NCI-H2081 treated with DMSO at 0.1 percent for 48 hours (cell line): ENCODE measurements at regions not wholly inside any gene's neighbourhood (a gene's known extent, or its start where the extent isn't known, plus 50 kb on each side); places are given as distances from the start of the nearest gene placed in this dataset.

ENCODE experiments used
- DNase-seq: peaks from one replicate; lab custom pipeline; 2025; lab: John Stamatoyannopoulos, UW

DNA sequence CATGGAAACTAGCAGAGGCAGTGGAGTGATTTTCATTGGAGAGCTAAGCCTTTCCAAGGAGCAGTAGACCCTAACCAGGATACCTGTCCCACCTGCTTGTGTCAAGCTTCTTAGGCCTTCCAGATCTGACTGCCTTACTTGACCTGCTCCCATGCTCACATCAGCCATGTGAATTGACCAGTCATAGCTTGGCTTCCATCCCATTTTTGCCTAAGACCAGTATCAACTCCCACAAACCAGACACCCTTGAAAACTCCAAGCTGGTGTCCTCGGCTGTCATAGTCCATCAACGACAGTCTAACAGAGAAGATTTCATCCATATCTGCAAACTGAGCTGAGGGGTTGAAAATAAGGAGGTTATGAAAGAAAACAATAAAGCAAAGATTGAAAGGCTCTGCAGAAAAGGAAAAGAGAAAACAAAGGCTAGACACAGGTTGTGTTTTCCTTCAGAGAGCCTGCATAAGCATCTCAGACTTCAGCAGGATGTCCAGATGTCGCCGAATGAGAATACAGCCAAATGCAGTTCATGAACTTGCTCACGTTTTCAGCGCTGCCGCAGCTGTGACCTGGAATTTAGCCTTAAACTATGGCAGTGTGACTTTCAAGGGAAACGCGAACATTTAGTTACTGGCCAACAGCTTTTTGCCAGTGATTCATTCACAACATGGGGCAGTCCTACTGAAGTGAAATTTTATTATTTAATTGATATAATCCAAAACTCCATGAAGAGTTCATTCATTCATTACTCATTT lies 868.1 kb upstream of the ID2 start:
- DNase-seq = no peak

DNA sequence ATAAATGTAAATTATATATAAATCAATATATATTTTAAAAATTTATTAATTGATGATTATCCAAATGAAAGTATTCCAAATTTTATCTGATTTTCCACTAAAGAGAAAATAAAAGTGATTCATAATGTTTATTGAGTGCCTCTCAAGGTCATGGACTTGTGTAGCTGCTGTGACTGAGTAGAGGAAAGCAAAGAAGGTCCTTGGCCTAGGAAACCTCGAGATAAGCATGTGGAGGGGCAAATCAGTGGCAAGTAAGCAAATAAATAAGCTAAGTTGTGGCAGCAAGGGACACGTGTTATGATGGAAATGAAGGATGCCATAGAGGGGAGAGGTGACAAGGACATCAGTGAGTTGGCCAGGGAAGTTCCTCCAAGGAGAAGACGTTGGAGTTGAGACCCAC lies 866.1 kb upstream of the ID2 start:
- no peak for DNase-seq

DNA sequence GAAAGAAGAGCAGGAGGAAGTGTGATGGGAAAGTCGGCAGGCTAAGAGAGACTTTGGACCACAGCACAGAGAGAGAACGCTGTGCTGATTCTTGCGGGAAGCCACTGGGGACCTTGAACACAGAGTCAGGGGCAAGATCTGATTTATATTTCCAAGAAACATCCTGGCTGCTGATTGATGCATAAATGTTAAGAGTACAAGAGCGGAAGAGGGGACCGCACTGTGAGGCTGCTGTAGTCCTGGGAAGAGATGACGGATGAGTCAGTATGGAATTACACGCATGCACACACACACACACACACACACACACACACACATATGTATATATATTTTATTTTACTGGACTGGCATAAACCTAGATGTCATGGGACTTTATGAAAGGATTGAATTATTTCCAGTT lies 865.6 kb upstream of the ID2 start:
- DNase-seq = no peak

DNA sequence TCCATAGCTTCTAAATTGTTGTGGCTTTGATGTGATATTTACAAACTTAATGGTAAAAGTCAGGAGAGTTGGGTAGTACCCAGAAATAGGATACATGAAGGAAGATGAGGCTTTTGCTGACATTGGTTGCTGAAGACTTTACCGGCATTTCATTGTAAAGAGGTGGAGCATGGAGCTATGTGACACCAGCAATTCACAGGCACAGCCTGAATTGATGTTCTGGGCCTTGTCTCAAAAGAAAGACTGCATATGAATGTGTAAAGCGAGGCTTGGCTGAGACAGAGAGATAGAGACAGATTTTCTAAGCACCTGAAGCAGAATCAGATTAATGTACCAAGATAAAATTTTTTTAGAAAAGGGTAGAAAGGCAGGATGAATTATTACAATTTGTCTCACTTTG lies 864.9 kb upstream of the ID2 start:
- DNase-seq = no peak

DNA sequence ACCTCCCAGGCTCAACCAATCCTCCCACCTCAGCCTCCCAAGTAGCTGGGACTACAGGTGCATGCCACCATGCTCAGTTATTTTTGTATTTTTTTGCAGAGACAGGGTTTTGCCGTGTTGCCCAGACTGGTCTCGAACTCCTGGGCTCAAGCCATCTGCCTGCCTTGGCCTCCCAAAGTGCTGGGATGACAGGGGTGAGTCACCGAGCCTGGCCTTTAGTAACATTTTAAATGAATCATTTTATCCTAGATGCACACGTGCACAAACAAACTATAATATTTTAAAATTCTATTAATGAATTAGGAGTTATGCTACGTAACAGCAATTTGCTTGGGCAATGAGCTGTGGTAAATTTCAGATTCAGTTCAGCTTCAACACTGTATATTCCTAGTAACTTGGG lies 862.5 kb upstream of the ID2 start:
- no peak for DNase-seq

DNA sequence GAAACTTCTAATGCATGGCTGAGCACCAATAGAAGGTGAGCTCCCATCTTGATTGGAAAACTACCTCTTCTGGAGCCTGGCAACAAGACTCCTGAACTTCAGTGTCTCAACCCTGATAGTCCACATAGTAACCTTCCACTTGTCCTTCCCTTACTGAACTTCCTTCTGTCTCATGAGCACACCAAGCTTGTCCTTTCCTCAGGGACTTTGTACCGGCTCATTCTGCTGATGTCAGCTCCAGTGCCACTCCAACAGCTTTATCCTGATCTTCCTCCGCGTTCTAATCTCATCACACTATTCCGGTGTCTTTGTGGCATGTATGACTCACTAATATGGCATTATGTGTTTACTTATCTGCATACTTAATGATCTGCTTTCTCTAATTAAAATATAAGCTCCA lies 862.0 kb upstream of the ID2 start:
- DNase-seq = no peak

DNA sequence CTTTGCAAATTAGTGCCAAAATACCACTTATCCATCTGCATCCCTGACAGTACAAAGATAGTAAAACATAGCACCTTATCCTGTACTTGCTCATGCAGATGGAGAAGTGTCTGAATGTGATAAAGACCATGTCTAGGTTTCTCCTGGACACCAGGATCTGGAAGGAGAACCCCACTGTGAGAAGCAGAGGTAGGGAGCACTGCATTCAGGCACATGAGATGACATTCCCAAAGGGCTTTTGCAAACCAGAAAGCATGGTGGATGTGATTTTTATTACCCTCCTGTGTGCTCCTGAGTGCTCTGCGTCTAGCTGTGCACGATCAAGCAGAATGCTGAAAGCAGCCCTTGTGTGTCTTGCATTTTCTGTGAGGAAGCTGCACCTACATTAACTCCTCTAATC lies 857.6 kb upstream of the ID2 start:
- no peak for DNase-seq

DNA sequence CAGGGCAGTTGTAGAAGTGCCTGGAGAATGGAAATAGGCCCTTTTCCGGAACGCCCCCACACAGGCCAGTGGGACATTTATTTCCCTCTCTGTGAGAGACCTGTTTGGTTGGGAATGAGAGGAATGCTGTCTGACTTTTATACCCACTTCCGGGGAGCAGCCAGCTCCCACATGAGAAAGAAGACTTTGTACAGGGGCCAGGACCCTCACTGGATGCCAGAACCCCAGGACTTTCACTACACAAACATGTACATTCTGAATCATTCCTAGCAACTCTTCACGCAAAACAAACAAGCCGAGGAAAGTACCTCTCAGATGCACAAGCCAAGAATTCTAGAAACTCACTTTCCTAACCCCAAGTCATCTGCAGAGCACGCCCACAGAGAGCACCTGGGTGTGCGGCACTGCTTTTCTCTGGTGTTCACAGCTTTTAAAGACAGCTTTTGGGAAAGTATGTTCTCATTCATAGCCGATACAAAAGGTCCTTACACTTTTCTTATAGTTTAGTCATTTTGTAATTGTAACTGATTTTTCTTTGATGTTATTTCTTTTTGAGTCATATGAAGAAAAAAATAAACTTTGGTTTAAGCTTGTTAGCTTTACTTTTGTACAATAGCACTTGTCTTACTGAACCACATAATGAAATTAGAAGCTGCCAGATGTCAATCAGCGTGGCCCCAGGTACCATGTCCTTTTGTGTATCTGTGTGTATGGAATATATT lies 856.1 kb upstream of the ID2 start:
- no peak for DNase-seq

DNA sequence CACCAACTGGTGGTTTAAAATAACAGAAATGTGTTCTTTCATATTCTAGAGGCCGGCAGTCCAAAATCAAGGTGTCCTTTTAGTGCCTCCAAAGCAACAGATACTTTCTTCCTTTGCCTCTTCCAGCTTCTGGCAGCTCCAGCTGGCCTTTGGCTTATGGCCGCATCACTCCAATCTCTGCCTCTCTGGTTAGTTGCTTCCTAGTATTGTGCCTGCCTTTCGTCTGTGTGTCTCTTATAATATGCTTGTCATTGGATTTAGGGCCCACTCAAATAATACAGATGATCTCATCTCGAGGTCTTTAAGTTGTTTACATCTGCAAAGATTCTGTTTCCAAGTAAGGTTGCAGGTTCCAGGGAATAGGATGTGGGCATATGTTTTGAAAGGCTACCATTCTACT lies 855.2 kb upstream of the ID2 start:
- DNase-seq = no peak

DNA sequence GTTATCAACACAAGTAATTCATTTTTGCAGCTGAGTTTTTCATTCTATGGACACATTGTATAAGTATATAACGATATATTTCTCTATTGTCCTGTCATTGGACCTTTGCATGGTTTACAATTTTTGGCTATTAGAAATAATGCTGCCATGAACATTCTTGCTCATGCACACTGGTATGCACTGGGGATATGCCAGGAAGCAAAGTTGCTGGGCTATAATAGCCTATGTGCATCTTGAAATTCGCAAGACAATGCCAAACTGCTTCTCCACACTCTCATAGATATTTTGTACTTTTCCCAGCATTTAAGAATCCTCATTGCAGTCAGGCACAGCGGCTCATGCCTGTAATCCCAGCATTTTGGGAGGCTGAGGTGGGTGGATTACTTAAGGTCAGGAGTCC lies 852.6 kb upstream of the ID2 start:
- DNase-seq = no peak

DNA sequence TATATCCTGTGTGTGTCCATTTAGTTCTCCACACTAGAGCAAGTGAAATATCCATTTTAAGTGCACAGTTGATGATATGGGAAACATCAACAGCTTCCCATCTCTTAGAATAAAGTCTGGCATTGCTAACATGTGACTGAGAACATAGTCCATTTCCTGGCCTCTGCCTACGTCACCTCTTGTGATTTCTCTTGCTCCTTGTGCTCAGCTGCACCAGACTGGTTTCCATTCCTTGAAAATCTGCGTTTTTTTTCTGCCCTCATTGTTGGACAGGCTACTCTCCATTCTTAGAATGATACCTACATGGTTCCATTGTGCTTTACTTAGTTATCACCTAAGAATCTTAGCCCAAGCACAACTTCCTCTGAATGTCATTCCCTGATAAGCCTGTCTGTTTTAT lies 851.2 kb upstream of the ID2 start:
- no peak for DNase-seq

DNA sequence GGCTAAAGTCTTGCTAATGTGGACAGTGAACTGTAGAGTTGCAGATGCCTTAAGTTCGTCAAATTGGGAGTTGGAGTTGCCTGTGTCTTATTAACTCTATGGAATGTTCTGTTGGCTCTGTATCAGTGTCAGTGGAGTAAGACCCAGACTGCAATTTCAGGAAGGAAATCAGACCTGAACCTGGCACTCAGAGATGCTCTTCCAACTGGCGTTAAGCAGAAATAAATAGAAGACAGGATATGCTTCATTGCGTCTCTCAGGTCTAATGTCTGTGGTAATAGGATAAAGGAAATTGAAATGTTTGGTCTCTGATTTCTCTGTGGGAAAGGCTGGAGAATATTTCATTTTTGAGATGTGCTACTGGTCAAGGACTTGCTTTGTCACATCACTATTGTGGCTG lies 846.7 kb upstream of the ID2 start:
- no peak for DNase-seq

DNA sequence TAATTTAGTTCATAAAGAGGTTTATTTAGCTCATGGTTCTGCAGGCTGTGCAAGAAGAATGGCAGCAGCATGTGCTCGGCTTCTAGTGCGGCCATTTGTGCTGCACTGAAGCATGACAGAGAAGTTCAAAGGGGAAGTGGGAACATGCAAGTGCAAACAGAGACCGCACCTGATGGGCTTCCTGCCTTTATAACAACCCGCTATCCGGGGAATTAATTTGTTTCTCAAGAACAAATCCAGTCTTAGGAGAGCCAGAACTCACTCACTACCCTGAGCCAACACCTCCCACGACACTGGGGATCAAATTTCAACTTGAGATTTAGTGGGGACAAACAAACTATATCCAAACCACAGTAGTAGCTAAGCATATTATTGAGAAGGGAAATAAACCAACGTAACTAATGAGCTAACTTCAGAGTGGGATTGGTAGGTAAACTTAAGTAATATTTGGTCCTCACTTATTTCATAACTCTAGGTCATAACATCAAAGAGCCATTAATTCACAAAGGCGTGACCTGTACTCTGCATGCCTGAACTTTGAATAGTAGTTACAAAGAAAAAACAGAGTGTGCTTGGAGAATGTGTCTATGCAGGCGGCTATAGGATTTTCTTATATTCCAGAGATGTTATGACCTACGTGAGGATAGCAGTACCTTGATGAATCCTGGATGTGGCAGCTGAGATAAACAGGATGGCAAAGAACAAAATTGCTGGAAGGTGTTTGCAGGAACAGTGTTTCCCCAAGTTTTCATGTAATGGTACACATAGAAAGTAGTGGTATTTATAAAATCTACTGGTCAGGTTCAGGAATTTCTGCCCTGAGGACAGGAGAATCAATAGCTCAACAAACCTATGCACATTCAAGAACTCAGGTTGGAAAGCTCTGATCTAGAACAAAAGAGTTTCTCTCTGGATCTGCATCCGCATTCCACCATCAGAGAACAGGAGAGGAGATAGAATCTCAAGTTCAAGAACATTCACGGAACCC lies 845.9 kb upstream of the ID2 start:
- DNase-seq = no peak

DNA sequence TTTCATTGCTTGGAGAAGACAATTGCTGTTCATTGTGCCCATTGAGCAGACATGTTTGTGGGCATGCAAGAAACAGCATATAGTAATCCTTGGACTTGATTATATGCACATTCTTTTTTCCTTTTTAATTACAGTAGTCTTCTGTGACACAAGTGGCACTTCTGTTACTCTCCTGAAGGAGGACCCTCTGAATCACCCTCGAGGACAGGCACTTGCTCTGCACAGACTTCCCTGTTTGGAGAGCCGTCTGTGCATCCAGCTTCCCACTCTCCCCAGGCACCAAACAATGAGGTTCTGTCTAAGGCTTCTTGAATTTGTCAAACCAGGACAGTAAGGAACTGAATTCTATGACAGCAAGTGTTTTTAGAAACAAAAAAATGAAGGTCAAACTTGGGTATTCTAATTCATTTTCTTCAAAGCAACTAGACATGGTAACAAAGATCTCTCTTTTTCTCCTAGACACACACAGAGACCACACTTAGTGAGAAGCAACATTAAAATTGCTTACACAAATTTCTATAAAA lies 844.6 kb upstream of the ID2 start:
- DNase-seq = no peak

DNA sequence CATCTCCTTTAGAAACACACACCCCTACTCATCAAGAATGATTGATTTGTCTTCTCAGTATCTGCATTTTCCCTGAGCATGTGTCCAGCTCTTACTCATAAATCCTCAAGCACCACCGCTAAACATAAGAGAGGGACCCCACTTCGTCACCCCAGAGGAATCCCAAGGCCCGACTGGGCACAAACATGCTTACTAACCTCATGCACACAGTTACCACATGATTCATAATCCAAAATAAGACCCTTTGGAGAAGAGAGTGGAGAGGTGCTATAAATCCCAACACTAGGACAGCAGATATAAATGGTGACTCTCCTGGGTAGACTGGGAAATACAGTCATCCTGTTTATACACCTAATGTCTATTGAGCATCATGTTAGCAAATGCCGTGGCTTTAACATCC lies 843.2 kb upstream of the ID2 start:
- no peak for DNase-seq

DNA sequence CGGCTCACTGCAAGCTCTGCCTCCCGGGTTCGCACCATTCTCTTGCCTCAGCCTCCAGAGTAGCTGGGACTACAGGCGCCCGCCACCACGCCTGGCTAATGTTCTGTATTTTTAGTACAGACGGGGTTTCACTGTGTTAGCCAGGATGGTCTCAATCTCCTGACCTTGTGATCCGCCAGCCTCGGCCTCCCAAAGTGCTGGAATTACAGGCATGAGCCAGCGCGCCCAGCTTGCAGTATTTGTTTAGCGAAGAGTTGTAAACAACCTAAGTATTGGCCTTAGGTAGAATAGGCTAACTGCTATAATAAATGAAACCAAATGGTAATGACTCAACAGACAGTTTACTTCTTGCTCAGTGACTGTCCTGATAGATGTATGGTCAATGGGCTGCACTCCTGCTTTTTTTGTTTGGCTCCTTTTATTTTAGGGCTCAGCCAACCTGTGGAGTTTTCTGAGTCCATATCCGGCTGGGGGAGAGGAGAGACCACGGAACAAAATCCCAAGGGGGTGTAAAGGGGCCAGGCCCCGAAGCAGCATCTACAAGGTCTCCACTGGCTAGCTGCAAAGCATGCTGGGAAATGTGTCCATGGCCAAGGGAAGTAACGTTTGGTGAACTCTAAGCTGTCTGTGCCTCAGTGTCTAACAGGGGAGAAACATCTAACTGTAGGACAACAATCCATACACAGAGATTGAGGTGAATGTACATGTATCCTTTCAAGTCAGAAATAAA lies 841.0 kb upstream of the ID2 start:
- no peak for DNase-seq

DNA sequence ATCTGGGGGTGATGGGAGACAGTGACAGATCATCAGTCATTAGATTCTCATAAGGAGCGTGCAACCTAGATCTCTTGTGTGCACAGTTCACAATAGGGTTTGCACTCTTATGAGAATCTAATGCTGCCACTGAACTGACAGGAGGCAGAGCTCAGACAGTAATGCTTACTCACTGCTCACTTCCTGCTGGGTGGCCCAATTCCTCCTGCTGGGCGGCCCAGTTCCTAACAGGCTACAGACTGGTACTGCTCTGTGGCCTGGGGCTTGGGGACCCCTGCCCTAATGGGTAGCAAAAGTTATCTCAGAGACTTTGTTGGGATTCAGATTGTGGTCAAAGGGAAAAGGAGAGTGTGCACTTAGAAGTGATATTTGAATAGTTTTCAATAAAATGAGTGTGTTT lies 840.1 kb upstream of the ID2 start:
- DNase-seq = no peak

DNA sequence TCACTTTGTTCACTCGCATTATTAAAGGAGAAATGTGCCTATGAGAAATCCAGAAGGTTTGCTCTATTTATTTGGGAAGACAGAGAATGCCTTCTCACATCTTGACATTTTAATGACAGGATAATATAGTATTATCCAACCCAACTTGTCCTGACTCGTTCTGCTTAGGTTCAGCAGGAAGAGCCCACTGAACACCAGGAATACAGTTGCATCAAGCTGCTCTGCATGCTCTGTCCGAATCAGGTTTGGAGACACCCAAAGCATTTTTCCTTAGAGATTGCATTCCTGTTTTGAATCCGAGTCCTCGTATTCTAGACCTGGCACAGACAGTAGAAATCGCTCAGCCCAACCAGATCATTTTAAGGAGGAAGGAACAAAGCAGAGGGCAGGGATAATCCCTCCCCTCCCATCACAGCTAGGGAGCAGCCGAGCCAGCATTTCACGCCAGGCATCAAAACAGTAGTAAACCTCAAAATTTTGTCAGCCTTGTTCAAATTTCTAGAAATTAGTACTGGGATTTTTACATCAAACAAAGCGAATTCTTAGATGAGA lies 837.4 kb upstream of the ID2 start:
- no peak for DNase-seq

DNA sequence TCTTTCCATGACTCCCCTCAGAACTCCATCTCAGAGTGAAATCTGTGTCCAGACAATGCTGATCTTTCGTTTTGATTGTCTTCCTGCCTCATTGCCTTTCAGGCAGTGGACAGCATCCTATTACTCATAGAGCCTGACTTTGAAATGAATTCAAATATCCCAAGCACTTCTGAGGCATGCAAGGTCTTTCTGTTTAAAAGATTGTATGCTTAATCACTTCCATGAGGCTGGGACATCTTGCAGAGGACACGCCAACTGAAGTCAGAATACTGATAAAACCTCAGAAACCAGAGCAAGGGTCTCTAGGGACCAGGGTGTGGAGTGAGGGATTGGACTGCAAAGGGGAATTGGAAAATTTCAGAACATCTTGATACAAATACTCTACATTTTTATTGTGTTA lies 836.5 kb upstream of the ID2 start:
- DNase-seq = no peak

DNA sequence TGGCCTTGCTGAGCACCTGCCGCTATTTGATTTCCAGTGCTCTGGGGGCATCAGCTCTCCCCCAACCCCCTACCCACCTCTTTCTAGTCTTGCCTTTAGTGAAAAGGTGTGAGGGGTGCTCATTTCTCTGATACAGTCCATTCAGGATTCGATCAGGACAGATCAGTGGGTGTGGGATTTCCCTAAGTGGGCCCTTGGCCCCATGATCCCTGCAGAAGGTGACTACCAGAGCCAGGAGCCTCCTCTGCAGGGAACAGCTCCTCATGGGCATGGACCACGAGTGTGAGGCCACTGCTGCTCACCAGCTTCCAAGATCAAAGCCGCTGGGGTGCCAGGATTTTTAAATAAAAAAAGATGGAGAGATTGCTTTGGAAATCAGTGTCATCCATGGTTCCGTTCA lies 835.2 kb upstream of the ID2 start:
- DNase-seq = no peak

DNA sequence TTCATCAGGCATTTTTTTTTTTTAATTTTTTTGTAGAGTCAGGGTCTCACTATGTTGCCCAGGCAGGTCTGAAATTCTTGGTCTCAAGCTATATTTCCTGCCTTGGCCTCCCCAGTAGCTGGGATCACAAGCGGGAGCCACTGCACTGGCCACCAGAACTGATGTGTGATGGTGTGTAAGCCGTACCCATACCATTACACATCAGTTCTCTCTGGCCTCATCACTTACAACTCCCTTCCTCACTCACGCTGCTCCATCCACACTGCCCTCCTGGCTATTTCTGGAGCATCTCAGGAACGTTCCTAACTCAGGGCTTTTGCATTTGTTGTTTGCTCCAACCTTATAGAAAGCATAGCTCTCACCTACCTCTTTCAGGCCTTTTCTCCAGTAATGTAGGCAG lies 834.5 kb upstream of the ID2 start:
- no peak for DNase-seq

DNA sequence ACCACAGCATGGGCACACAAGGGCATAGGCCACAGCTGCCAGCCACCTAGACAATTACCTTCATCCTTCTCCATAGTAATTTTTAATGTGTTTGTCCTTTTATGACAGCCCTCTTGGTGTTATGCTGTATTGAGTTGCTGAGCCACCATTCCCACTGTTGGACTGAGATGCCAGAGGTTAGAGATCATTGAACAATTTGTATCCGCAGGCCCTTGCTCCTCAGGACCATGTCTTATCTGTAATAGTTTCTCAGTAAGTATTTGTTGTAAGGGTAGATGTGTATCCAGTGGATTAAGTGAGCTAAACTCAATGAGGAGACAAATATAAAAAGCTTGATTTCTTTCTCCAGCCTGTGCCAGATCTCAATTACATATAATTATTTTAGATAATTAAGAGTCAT lies 832.8 kb upstream of the ID2 start:
- DNase-seq = no peak
